H9 (cell line): ENCODE measurements at regions not wholly inside any gene's neighbourhood (a gene's known extent, or its start where the extent isn't known, plus 50 kb on each side); places are given as distances from the start of the nearest gene placed in this dataset.

Source experiments
- DNase-seq: peaks from one replicate; pipeline ENCODE4 v3.0.0-alpha.2; 2017
- H2AFZ ChIP-seq: one replicate; pipeline ENCODE4 v1.6.1; 2013; ENCODE audit warnings: mild to moderate bottlenecking, low read length, control low read depth, moderate library complexity
- H2AK5ac ChIP-seq: 2 replicates; pipeline ENCODE4 v1.6.1; 2013; ENCODE audit warnings: low read length, control low read depth, mixed read lengths; ENCODE audit not compliant: insufficient read length
- H2BK120ac ChIP-seq: one replicate; pipeline ENCODE4 v1.6.1; 2013; ENCODE audit warnings: low read depth, mild to moderate bottlenecking, low read length, control low read depth, inconsistent platforms; ENCODE audit not compliant: poor library complexity, severe bottlenecking
- H2BK12ac ChIP-seq: 2 replicates; pipeline ENCODE4 v1.6.1; 2013; ENCODE audit warnings: low read length, control low read depth, mixed read lengths, low read depth; ENCODE audit not compliant: insufficient read length
- H2BK15ac ChIP-seq: 2 replicates; pipeline ENCODE4 v1.6.1; 2013; ENCODE audit warnings: low read depth, low read length, control low read depth
- H2BK20ac ChIP-seq: one replicate; pipeline ENCODE4 v1.6.1; 2013; ENCODE audit warnings: low read depth, mild to moderate bottlenecking, low read length, control low read depth, inconsistent platforms; ENCODE audit not compliant: poor library complexity, severe bottlenecking
- H2BK5ac ChIP-seq: 2 replicates; pipeline ENCODE4 v1.6.1; 2013; ENCODE audit warnings: low read length, control low read depth, mixed read lengths; ENCODE audit not compliant: insufficient read length
- H3K14ac ChIP-seq: 2 replicates; pipeline ENCODE4 v1.6.1; 2013; ENCODE audit warnings: low read length, control low read depth; ENCODE audit not compliant: insufficient read depth
- H3K18ac ChIP-seq: 2 replicates; pipeline ENCODE4 v1.6.1; 2013; ENCODE audit warnings: low read depth, mild to moderate bottlenecking, mixed read lengths, low read length, control low read depth; ENCODE audit not compliant: insufficient read length
- H3K23ac ChIP-seq: 2 replicates; pipeline ENCODE4 v1.6.1; 2013; ENCODE audit warnings: low read length, control low read depth, mixed read lengths, low read depth; ENCODE audit not compliant: insufficient read length
- H3K23me2 ChIP-seq: 2 replicates; pipeline ENCODE4 v1.6.1; 2013; ENCODE audit warnings: low read depth, mild to moderate bottlenecking, mixed read lengths, low read length, control low read depth; ENCODE audit not compliant: insufficient read length, poor library complexity, severe bottlenecking
- H3K27ac ChIP-seq: 2 replicates; pipeline ENCODE4 v1.5.1; 2013; ENCODE audit warnings: low read length, control low read depth, mixed read lengths, low read depth; ENCODE audit not compliant: insufficient read length
- H3K27me3 ChIP-seq: 2 replicates; pipeline ENCODE4 v1.6.1; 2013; ENCODE audit warnings: low read length, control low read depth, inconsistent platforms; ENCODE audit not compliant: insufficient read depth
- H3K4ac ChIP-seq: 2 replicates; pipeline ENCODE4 v1.6.1; 2013; ENCODE audit warnings: low read depth, mild to moderate bottlenecking, control low read depth, inconsistent platforms, low read length, moderate library complexity
- H3K4me1 ChIP-seq: 2 replicates; pipeline ENCODE4 v1.6.1; 2013; ENCODE audit warnings: low read length, control low read depth, inconsistent platforms; ENCODE audit not compliant: insufficient read depth
- H3K4me2 ChIP-seq: 2 replicates; pipeline ENCODE4 v1.6.1; 2013; ENCODE audit warnings: low read length, control low read depth, mixed read lengths; ENCODE audit not compliant: insufficient read length, insufficient read depth
- H3K56ac ChIP-seq: 2 replicates; pipeline ENCODE4 v1.6.1; 2013; ENCODE audit warnings: low read depth, mild to moderate bottlenecking, mixed read lengths, low read length, control low read depth; ENCODE audit not compliant: insufficient read length
- H3K79me1 ChIP-seq: 2 replicates; pipeline ENCODE4 v1.6.1; 2013; ENCODE audit warnings: low read depth, mild to moderate bottlenecking, moderate library complexity, low read length, control low read depth, inconsistent platforms; ENCODE audit not compliant: insufficient read depth, poor library complexity, severe bottlenecking
- H3K79me2 ChIP-seq: 2 replicates; pipeline ENCODE4 v1.6.1; 2013; ENCODE audit warnings: low read length, control low read depth, inconsistent platforms; ENCODE audit not compliant: insufficient read depth
- H3K9ac ChIP-seq: 2 replicates; pipeline ENCODE4 v1.6.1; 2013; ENCODE audit warnings: low read length, control low read depth, mixed read lengths; ENCODE audit not compliant: insufficient read length; ENCODE audit errors: extremely low read depth
- H3K9me3 ChIP-seq: one replicate; pipeline ENCODE4 v1.6.1; 2013; ENCODE audit warnings: low read depth, low read length, inconsistent platforms; ENCODE audit not compliant: control insufficient read depth
- H3T11ph ChIP-seq: one replicate; pipeline ENCODE4 v1.6.1; 2013; ENCODE audit warnings: mild to moderate bottlenecking, low read length, control low read depth, inconsistent platforms
- H4K20me1 ChIP-seq: one replicate; pipeline ENCODE4 v1.6.1; 2013; ENCODE audit not compliant: control insufficient read depth, insufficient read length, insufficient read depth
- H4K5ac ChIP-seq: 2 replicates; pipeline ENCODE4 v1.6.1; 2013; ENCODE audit warnings: low read depth, mild to moderate bottlenecking, mixed read lengths, low read length, control low read depth; ENCODE audit not compliant: insufficient read length
- H4K8ac ChIP-seq: replicated peaks from 2 replicates; pipeline ENCODE4 v1.6.1; 2013; ENCODE audit warnings: low read length, control low read depth, mixed read lengths, low read depth; ENCODE audit not compliant: insufficient read length
- H4K91ac ChIP-seq: 2 replicates; pipeline ENCODE4 v1.6.1; 2013; ENCODE audit warnings: low read depth, mild to moderate bottlenecking, moderate library complexity, mixed read lengths, low read length, control low read depth; ENCODE audit not compliant: insufficient read length
- H3K27ac Mint-ChIP-seq, 3 experiments: 2 replicates in 2 of 3; 3 replicates in 1 of 3; pipeline ENCODE4 v1.8.0; 2020 to 2021; ENCODE audit warnings: mixed read lengths in 3 of 3, mild to moderate bottlenecking in 1 of 3, moderate library complexity in 1 of 3
- H3K27me3 Mint-ChIP-seq: 2 replicates; pipeline ENCODE4 v1.8.0; 2021; ENCODE audit warnings: low read depth, mild to moderate bottlenecking, moderate library complexity, mixed read lengths
- H3K36me3 Mint-ChIP-seq, 3 experiments: 2 replicates in 2 of 3; 3 replicates in 1 of 3; pipeline ENCODE4 v1.8.0; 2020 to 2021; ENCODE audit warnings: low read depth in 3 of 3, mixed read lengths in 3 of 3; ENCODE audit not compliant: insufficient read depth in 1 of 3
- H3K4me1 Mint-ChIP-seq, 2 experiments: 2 replicates each; pipeline ENCODE4 v1.8.0; 2020; ENCODE audit warnings: mixed read lengths in 2 of 2
- H3K4me3 Mint-ChIP-seq, 2 experiments: 2 replicates in 1 of 2; 3 replicates in 1 of 2; pipeline ENCODE4 v1.8.0; 2020 to 2021; ENCODE audit warnings: mild to moderate bottlenecking in 2 of 2, mixed read lengths in 2 of 2, moderate library complexity in 1 of 2
- H3K9me3 Mint-ChIP-seq, 2 experiments: 2 replicates in 1 of 2; 3 replicates in 1 of 2; pipeline ENCODE4 v1.8.0; 2020; ENCODE audit warnings: mild to moderate bottlenecking in 2 of 2, mixed read lengths in 2 of 2, moderate library complexity in 1 of 2
- CTCF ChIP-seq: fragments of 200-600 bp; sonication (generic); conservative IDR thresholded peaks from 3 replicates; pipeline ENCODE4 v1.8.0; 2021; ENCODE audit warnings: antibody characterized with exemption, mild to moderate bottlenecking
- WGBS: extraction: QIAGEN DNeasy Blood & Tissue Kit; methylation state at CpG from one replicate; pipeline ENCODE4 v1.1.7; 2013; ENCODE audit warnings: missing lambda C conversion rate, low lambda C conversion rate, mixed read lengths; ENCODE audit not compliant: insufficient read length; ENCODE audit errors: extremely low coverage; 5-methylcytosine and 5-hydroxymethylcytosine counted together

GRCh38 chr16:60331168-60331567, 1597.1 kb upstream of the GOT2 start:
- H2BK15ac ChIP-seq: no peak overlapping the region
- no peaks in the 10 kb centered on the region for H4K20me1 ChIP-seq
- H3K56ac ChIP-seq: no peak overlapping the region
- no peaks in the 10 kb centered on the region for H3K79me2 ChIP-seq
- H3K27me3 Mint-ChIP-seq: no peaks in the 10 kb centered on the region
- no peak overlapping the region for H2BK12ac ChIP-seq
- no peak overlapping the region for H3K4ac ChIP-seq
- H2AK5ac ChIP-seq: no peak overlapping the region
- peaks cover 4% of the 10 kb centered on the region in 2 experiments; a peak in 4 of 5 replicates for H3K9me3 Mint-ChIP-seq
- H2BK5ac ChIP-seq: no peak overlapping the region
- no peaks in the 10 kb centered on the region for H3K4me1 ChIP-seq
- H3T11ph ChIP-seq: no peak overlapping the region
- no peak overlapping the region for H3K27ac ChIP-seq
- no peak overlapping the region for H3K9ac ChIP-seq
- H3K79me1 ChIP-seq: no peaks in the 10 kb centered on the region
- no peak overlapping the region for H3K4me2 ChIP-seq
- H2BK120ac ChIP-seq: no peak overlapping the region
- H3K36me3 Mint-ChIP-seq: peaks cover 0 to 8% (median 0%) of the 10 kb centered on the region in 3 experiments; a peak in 2 of 7 replicates
- H2BK20ac ChIP-seq: no peak overlapping the region
- no peak for DNase-seq
- H3K14ac ChIP-seq: no peak overlapping the region
- no peak overlapping the region for H4K8ac ChIP-seq
- no peaks in the 10 kb centered on the region for H3K9me3 ChIP-seq
- no peak overlapping the region for H3K23ac ChIP-seq
- H3K27me3 ChIP-seq: no peaks in the 10 kb centered on the region
- TF ChIP-seq CTCF: no peak
- H3K27ac Mint-ChIP-seq: no peak overlapping the region
- no peak overlapping the region for H2AFZ ChIP-seq
- no CpG with 5 or more reads among the region's 2 CpGs for WGBS
- H3K18ac ChIP-seq: no peak overlapping the region
- H4K5ac ChIP-seq: no peak overlapping the region
- H3K23me2 ChIP-seq: no peaks in the 10 kb centered on the region
- H4K91ac ChIP-seq: no peak overlapping the region
- no peak overlapping the region for H3K4me3 Mint-ChIP-seq
- no peaks in the 10 kb centered on the region for H3K4me1 Mint-ChIP-seq
